SH-SY5Y (cell line): ENCODE measurements at regions not wholly inside any gene's neighbourhood (a gene's known extent, or its start where the extent isn't known, plus 50 kb on each side); places are given as distances from the start of the nearest gene placed in this dataset.

Experiments
- GATA2 ChIP-seq: IDR thresholded peaks from 2 replicates; pipeline ENCODE4 v1.6.1; 2011; ENCODE audit warnings: mild to moderate bottlenecking, low read depth, low read length
- GATA3 ChIP-seq: IDR thresholded peaks from 2 replicates; pipeline ENCODE4 v1.6.1; 2011; ENCODE audit warnings: low read depth, mild to moderate bottlenecking, low read length, moderate library complexity

- no peak for TF ChIP-seq GATA2
- TF ChIP-seq GATA3: no peak
Measured at GRCh38 chr19:31598730-31599238, 249.5 kb upstream of the TSHZ3 start.
